HS-5 (cell line): ENCODE measurements at regions not wholly inside any gene's neighbourhood (a gene's known extent, or its start where the extent isn't known, plus 50 kb on each side); places are given as distances from the start of the nearest gene placed in this dataset.

Source experiments
- DNase-seq: peaks from one replicate; pipeline ENCODE4 v3.0.0-alpha.2; 2012; ENCODE audit warnings: low read depth

- DNase-seq = no peak
These were observed 51.7 kb upstream of the RCN1 start for GRCh38 chr11:32039149-32039548.

GRCh38 chr11:32034680-32035079, 56.2 kb upstream of the RCN1 start:
- DNase-seq = peak; percentile 56

GRCh38 chr11:32034149-32034548, 56.7 kb upstream of the RCN1 start:
- DNase-seq = peak; percentile 97

- DNase-seq = no peak
These were observed 57.4 kb upstream of the RCN1 start for GRCh38 chr11:32033491-32033890.

DNA sequence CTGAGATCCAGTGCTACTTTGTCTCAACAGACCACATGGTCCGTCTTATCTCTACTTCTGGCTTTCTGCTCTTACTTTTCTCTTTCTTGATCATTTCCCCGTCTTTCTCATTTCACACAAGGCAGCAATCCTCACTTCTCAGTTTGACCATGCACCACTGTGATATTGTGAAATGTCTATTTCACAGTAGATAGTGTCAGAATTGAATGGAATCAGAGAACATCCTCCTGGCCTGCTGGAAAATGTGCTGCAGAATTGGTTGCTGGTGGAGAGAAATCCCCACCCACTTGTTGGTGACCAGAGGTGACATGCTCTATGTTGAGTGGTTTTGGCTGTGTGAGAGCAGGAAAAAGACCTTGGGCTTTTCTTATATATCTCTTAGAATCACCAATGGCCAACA, 57.8 kb upstream of the RCN1 start:
- no peak for DNase-seq

DNA sequence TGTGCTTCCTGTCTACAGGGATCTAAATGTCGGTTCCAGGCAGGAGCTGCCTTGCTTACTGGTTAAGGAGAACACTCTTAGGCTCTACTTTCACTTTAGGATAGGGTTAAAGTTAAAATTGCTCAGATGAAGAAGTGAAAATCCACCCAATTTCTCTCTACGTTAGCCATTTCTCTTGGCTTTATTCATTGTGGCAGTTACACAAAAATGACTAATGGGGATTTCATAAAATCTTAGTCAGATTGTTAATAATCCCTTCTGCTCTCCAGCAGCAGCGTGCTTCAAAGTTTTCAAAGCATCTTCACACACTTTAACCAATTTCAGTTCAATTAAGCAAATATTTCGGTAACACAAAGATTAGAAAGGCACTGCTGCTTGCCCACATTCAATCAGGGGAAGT, 58.4 kb upstream of the RCN1 start:
- DNase-seq = no peak

- no peak for DNase-seq
These were observed 58.8 kb upstream of the RCN1 start for GRCh38 chr11:32032052-32032451.

DNA sequence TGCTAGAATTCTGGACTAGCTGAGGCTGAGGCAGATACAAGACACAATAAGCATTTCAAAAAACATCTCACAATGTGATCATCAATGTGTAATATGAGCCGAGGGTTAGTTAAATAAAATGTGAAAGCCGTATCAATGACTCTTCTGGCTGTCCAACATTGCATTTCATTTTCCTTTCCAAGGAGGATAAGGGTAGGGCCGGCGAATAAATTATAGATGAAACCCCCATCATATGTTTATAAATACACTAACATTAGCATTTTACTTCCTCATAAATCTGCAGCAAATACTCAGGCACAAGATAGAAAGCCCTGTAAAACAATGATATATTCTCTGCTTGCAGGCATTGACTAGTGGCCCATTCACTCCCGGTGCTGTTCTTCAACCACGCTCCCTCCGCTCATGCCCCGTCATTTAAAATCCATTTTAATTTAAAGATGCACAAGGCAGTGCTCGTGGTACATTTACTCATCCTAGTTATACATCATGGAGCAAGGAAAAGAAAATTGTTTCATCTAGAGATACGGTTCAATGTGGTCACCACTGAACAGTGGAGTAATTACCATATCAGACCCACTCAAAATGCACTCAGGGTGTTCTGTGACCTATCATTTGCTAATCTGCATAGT, 59.9 kb upstream of the RCN1 start:
- DNase-seq = no peak

DNA sequence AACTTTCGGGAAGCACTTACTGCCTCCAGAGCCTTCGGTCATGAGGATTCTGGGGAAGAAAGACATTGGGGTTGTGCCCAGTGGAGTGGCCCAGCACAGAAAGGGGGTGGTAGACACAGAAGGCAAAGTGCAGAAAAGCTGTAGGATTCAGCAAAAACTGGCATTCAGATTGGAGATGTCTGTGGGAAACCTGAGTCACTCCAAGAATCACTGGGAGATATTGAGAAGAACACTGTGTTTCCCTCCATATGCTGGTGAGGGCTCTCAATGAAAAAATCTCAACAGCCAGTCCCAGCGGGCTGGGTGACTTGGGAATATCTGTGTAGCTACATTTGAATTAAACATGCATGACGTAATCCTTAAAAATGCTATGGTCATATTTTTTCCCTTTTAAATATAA, 61.2 kb upstream of the RCN1 start:
- no peak for DNase-seq

DNA sequence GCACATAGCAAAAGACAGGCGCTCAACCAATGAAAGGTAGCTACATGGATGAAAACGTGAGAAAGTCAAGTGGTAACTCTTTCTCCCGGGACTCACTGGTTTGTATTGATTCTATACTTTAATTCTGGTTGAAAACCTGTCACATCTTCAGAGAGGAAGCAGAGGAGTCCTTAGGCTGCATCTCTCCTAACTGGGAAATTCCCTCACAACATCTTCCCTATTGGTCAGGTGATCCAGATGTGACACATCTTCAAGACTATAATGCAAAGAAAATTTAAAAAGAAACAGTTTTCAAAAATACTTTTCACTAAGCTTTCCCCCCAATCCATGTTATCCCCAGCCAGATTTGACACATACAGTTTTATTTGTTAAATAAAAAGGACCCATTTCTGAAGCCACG, 62.7 kb upstream of the RCN1 start:
- no peak for DNase-seq

GRCh38 chr11:32026766-32027165, 64.1 kb upstream of the RCN1 start:
- DNase-seq = no peak

GRCh38 chr11:32024948-32025347, 65.9 kb upstream of the RCN1 start:
- no peak for DNase-seq

DNA sequence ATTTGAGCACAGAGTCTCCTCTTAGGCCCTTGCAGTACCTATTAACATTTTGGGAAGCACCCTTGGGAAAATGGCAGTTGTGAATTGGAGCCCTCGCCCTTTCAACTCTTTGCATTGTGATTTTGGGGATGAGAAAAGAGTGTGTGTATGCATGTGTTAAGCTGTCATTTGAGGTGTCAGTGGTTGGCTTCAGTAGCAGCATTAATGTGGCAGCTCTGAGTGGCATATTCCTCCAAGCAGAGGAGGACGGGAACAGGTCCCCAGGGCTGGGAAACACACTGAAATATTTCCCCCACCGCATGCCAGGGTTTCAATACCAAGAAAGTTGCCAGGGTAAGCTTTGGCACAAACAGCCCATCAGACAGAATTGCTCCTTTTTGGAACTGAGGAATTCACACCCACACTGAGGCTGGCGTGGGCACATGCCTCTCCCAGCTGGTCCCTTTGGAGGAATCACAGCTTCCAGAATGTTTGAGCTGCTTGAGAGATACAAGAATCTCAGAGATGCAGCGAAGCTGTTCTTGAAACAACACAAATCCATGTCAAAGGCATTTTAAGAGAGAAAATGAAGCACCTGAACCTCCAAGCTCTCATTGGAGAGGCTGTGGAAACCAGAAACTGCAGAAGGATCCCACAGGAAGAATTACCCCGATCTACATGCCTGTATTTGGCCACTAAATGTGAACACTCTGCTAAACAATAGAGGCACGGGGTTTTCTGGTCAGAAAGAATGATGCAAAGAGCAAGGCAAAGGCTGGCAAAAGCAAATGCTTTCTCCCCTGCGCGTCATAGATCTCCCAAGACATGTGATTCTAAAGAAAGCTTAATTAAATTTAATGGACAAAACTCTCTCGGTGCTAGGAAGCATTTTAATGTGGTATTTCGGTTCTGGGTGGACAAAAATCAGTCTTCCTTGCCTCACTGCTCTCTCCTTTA, 67.2 kb upstream of the RCN1 start:
- no peak for DNase-seq

- DNase-seq = no peak
These were observed 72.2 kb upstream of the RCN1 start for GRCh38 chr11:32018672-32019071.

DNA sequence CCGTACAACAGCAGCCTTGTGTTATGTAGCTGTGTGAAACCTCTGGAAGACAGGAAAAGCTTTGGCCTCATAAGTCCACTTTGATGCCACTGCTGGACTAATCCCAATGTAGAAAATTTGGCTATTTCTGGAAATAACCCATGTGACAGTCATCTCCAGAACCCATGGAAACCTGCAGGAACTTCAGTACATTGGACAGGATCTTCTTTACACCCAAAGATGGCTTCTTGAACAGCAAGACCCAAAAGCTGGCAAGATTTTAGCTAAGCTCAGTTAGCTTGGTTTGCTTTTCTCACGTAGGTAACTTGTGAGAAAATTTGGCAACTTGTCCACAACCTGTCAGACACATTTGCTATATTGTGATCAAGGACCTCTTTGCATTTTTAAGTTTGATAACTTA, 74.8 kb upstream of the RCN1 start:
- no peak for DNase-seq

DNA sequence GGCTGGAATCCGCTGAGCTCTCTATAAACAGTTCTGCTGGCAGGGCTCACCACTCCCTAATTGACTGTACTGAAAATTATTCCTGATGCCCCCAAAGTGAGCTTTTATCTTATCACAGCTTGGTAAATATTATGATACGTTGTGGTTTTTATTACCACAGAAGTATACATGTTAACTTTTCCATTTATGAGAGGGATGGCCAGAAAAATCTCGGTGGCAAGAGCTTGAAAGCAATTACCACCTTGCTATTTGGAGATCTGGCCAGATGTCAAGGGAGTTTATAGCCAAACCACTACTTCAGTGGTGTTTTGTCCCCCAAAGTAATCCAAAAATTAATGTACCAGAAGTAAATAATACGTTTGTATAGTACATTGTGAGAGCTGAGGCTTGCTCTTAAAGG, 75.4 kb upstream of the RCN1 start:
- DNase-seq = no peak

DNA sequence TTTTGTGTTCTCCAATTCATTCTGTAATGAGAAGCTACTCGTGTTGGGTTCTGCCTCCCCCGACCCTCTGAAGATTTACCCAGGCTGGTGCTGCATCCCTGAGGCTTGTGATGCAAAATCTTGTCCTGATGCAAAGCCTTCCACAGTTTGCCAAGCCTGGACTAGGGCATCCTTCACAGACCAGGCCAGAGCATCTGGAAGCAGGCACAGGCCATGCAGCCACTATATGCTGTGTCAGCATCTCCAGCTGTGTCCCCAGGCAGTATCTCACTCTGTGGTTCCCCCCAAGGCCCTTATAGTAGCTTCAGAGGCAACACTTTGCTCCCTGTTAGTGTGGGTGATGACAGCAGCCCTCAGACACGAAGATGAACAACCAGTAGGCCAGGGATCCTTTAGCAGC, 77.3 kb upstream of the RCN1 start:
- no peak for DNase-seq

DNA sequence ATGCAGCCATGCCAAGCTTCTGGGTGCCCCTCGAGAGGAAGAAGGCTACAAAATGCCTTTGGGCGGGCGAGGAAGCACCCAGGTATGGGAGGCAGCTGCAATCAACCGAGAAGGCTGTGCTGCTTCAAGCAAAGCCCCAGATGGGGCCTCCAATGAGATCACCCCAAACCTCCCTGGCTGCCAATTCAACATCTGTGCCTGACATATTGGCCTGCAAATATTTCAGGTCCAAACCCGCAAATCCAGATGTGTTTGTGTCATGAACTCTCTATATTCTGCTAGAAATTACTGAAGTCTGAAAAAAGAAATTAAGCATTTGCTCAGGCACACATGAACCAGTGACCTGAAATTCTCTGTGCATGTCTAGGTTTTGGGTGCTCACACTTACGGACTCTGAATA, 78.8 kb upstream of the RCN1 start:
- no peak for DNase-seq

DNA sequence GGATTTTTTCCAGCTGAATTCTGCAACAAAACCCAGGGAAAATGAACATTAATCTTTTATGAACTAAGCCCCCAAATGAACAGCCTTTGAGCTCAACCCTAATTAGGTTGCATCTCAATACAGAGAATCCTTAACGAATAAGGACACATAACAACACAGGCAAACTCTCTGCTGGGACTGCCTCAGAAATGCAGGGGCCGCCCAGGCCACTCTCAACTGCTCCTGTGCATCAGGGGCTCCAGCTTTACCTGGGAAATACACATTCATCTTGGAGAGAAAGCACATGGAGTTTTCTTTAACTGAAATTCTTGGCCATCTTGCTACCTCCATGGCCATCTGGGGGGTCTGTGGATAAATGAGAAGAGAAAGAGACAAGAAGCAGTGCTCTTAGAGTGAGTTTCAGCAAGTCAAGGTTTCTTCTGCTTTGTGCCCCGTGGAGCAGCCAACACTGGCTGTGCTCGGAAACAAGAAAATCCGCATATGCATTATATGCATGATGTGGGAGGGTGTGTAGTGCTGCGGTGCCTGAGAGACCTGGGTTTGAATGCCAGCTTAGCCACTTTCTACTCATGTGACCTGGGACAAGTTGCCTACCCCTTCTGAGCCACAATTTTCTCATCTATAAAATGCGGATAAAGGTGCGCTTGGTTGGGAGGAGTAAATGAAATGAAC, 81.9 kb upstream of the RCN1 start:
- no peak for DNase-seq

DNA sequence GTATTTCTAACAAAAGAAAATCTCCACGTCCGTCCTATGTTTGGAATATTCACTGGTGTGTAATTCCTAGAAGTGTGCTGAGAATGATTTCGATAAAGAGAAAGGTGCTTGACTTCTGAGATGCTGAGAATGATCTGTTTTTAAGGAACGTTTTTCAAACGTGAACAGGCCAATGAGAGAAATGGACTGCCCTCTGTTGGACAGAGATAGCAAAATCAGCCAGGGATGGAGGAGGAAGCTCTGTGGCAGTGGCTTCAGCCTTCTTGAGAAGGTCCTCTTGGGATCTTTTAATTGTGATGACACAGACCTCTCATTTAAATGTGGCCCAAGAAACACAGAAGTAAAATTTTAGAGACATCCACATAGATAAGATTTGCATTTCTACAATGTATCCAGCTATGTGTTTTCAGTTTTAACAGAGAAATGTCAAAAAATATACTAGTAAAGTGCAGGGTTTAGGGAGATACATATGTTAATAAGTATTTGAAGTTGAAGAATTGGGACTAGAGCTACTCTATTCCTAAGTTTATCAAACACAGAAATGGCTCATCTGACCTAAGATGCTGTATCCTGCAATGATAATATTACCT, 84.0 kb upstream of the RCN1 start:
- peak; percentile 41 for DNase-seq

GRCh38 chr11:32005786-32006416, 85.0 kb upstream of the RCN1 start:
- peak; percentile 58 for DNase-seq

- no peak for DNase-seq
These were observed 87.5 kb upstream of the RCN1 start for GRCh38 chr11:32003335-32003734.
